ENCODE measurements at regions not wholly inside any gene's neighbourhood (a gene's known extent, or its start where the extent isn't known, plus 50 kb on each side); places are given as distances from the start of the nearest gene placed in this dataset.
A peak's percentile ranks its signal among the peaks of the same experiment; 100 is the strongest.

DNA sequence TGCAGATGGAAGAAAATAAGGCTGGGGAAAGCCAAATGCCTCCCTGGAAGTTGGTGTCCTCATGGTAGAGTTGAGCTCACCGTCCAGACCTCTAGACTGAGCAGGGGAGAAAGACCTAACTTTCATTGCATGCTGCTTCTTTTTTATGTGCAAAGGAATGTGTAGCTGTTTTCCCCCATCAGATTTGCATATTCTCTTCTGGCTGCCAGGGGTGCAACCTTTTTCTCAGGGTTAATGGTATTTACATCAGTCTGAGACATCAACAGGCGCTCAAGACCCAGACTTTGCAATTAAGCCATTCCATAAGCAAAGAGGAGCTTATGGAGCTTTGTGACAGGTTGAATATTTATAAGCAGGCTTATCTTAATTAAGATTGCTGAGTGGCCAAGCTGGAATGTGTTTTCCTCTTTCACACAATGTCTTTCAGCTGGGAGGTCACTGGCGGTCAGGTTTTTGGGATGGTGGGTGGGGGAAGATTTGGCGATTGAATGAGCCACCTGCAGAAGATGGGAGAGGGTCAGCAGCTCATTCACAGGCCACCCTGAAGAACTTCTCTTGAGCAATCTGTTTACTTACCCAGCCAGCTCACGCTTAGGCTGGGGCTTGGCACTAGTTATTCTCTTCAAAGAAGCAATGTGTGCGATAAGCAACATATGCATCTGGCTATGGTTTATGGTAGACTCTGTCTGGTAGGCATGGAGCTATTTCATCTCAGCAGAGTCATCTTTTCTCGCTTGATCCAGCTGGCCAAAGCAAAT lies 88.6 kb downstream of the SCP2D1 start:
- TF ChIP-seq EZH2 (IDR thresholded peaks at IDR 0.05; ENCODE audit: low read length), result no peak
- TF ChIP-seq, protein P1, sequence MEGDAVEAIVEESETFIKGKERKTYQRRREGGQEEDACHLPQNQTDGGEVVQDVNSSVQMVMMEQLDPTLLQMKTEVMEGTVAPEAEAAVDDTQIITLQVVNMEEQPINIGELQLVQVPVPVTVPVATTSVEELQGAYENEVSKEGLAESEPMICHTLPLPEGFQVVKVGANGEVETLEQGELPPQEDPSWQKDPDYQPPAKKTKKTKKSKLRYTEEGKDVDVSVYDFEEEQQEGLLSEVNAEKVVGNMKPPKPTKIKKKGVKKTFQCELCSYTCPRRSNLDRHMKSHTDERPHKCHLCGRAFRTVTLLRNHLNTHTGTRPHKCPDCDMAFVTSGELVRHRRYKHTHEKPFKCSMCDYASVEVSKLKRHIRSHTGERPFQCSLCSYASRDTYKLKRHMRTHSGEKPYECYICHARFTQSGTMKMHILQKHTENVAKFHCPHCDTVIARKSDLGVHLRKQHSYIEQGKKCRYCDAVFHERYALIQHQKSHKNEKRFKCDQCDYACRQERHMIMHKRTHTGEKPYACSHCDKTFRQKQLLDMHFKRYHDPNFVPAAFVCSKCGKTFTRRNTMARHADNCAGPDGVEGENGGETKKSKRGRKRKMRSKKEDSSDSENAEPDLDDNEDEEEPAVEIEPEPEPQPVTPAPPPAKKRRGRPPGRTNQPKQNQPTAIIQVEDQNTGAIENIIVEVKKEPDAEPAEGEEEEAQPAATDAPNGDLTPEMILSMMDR (optimal IDR thresholded peaks at IDR 0.05 in 1 of 3, IDR thresholded peaks at IDR 0.05 in 1 of 3, conservative IDR thresholded peaks at IDR 0.05 in 1 of 3; ENCODE audit: extremely low read depth in 1 of 3, insufficient read depth in 2 of 3, low read length in 3 of 3), result no peak
- H3K9ac ChIP-seq (ENCODE audit: control insufficient read depth, extremely low read depth, insufficient read depth, low read length), result no peak overlapping the region
- H3K79me2 ChIP-seq (ENCODE audit: control insufficient read depth, insufficient read depth, low read length), result no peaks in the 10 kb centered on the region
- no peaks in the 10 kb centered on the region for H3K27me3 ChIP-seq (ENCODE audit: control insufficient read depth, extremely low read depth, insufficient read depth, low read length)
- FAIRE-seq (peak; percentile 5), DNase-seq (ENCODE audit: low read depth, low spot score) (no peak)
- no peak overlapping the region for H3K4me2 ChIP-seq (ENCODE audit: control insufficient read depth, extremely low read depth, insufficient read depth, low read depth, low read length)
- no peaks in the 10 kb centered on the region for H3K4me1 ChIP-seq (ENCODE audit: control insufficient read depth, extremely low read depth, insufficient read depth, low read length)
- no peaks in the 10 kb centered on the region for H3K9me1 ChIP-seq (ENCODE audit: control insufficient read depth, extremely low read depth, insufficient read depth, low read length)
- no peak overlapping the region for H2AFZ ChIP-seq (ENCODE audit: control insufficient read depth, low read length)
- H4K20me1 ChIP-seq (ENCODE audit: control insufficient read depth, extremely low read depth, insufficient read depth, low read length), result no peaks in the 10 kb centered on the region
- no peaks in the 10 kb centered on the region for H3K36me3 ChIP-seq (ENCODE audit: control insufficient read depth in 2 of 2, extremely low read depth in 1 of 2, insufficient read depth in 2 of 2, low read length in 2 of 2)
- no peak overlapping the region for H3K4me3 ChIP-seq (ENCODE audit: control insufficient read depth in 2 of 3, extremely low read depth in 1 of 3, insufficient read depth in 2 of 3, low read depth in 1 of 3, low read length in 3 of 3)
- no peak overlapping the region for H3K27ac ChIP-seq (ENCODE audit: control insufficient read depth, insufficient read depth, low read length)
- dilution Hi-C loops (cut with MboI; ENCODE audit: extremely low pct_ligation_motif_present, low sequenced_read_pairs), result no loop called here
- H3K9me3 ChIP-seq (ENCODE audit: control insufficient read depth, low read depth, low read length), result no peaks in the 10 kb centered on the region

DNA sequence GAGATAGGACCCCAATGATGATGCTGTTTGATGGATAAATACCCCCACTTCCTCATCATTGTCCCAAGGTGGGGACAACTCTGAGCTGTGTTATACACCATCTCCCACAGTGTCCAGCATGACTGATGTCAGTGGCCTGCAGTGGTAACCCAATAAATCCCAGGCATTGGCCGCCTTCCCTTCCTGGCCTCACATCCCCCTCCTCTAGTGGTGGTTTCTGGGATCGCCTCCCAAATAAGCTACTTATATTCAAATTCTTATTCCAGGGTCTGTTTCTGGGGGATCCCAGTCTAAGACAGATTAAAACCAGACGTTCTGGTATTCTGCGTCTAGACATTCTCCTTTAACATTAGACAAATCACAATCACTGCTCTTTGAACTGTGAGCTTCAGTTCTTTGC lies 90.6 kb downstream of the SCP2D1 start:
- Histone ChIP-seq H3K9me3 (ENCODE audit: control insufficient read depth, low read depth, low read length) (no peaks in the 10 kb centered on the region), H3K4me2 (ENCODE audit: control insufficient read depth, extremely low read depth, insufficient read depth, low read depth, low read length) (no peak overlapping the region), H2AFZ (ENCODE audit: control insufficient read depth, low read length) (no peak overlapping the region), H3K79me2 (ENCODE audit: control insufficient read depth, insufficient read depth, low read length) (no peaks in the 10 kb centered on the region), H3K4me1 (ENCODE audit: control insufficient read depth, extremely low read depth, insufficient read depth, low read length) (no peaks in the 10 kb centered on the region), H3K27ac (ENCODE audit: control insufficient read depth, insufficient read depth, low read length) (no peak overlapping the region), H4K20me1 (ENCODE audit: control insufficient read depth, extremely low read depth, insufficient read depth, low read length) (no peaks in the 10 kb centered on the region), H3K9ac (ENCODE audit: control insufficient read depth, extremely low read depth, insufficient read depth, low read length) (no peak overlapping the region), H3K36me3 (ENCODE audit: control insufficient read depth in 2 of 2, extremely low read depth in 1 of 2, insufficient read depth in 2 of 2, low read length in 2 of 2) (no peaks in the 10 kb centered on the region), H3K27me3 (ENCODE audit: control insufficient read depth, extremely low read depth, insufficient read depth, low read length) (no peaks in the 10 kb centered on the region), H3K9me1 (ENCODE audit: control insufficient read depth, extremely low read depth, insufficient read depth, low read length) (no peaks in the 10 kb centered on the region), H3K4me3 (ENCODE audit: control insufficient read depth in 2 of 3, extremely low read depth in 1 of 3, insufficient read depth in 2 of 3, low read depth in 1 of 3, low read length in 3 of 3) (no peak overlapping the region)
- no peak for FAIRE-seq
- dilution Hi-C loops (cut with MboI; ENCODE audit: extremely low pct_ligation_motif_present, low sequenced_read_pairs), result no loop called here
- TF ChIP-seq EZH2 (IDR thresholded peaks at IDR 0.05; ENCODE audit: low read length), result no peak
- TF ChIP-seq, protein P1 (optimal IDR thresholded peaks at IDR 0.05 in 1 of 3, IDR thresholded peaks at IDR 0.05 in 1 of 3, conservative IDR thresholded peaks at IDR 0.05 in 1 of 3; ENCODE audit: extremely low read depth in 1 of 3, insufficient read depth in 2 of 3, low read length in 3 of 3), result peak in 1 of 3 experiments; percentile 8
- no peak for DNase-seq (ENCODE audit: low read depth, low spot score)
